GM21717 (cell line): ENCODE measurements at regions not wholly inside any gene's neighbourhood (a gene's known extent, or its start where the extent isn't known, plus 50 kb on each side); places are given as distances from the start of the nearest gene placed in this dataset.
A peak's percentile ranks its signal among the peaks of the same experiment; 100 is the strongest.

Source experiments
- ATAC-seq: cut with Tn5 transposase; IDR thresholded peaks from one replicate; pipeline ENCODE4 v1.9.1; 2021; ENCODE audit warnings: mild to moderate bottlenecking, moderate library complexity; ENCODE audit not compliant: unreplicated experiment

DNA sequence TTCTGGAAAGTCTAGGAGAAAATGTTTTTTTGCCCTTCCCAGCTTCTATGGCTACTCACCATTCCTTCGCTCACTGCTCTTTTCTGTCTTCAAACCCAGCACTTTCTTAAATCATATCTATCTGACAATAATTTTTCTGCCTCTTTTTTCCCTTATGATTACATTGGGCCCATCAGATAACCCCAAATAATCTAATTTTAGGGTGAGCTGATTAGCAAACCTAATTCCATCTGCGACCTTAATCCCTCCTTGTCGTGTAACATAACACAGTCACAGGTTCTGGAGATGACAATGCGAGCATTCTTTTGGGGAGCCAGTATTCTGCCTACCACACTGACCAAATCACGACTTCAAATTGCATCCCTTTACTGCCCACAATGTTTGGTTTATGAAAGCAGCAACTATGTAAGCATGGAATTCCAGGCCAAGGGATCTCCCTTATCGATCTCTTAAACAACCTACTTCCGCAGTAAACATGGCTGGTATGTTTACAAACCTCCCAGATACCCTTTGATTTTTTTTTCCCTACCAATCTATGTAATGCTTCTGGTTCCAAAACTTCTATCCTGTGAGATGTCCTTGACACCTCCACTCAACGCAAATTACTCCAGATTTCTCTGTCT lies 2122.2 kb downstream of the MAT2B start:
- ATAC-seq: no peak

DNA sequence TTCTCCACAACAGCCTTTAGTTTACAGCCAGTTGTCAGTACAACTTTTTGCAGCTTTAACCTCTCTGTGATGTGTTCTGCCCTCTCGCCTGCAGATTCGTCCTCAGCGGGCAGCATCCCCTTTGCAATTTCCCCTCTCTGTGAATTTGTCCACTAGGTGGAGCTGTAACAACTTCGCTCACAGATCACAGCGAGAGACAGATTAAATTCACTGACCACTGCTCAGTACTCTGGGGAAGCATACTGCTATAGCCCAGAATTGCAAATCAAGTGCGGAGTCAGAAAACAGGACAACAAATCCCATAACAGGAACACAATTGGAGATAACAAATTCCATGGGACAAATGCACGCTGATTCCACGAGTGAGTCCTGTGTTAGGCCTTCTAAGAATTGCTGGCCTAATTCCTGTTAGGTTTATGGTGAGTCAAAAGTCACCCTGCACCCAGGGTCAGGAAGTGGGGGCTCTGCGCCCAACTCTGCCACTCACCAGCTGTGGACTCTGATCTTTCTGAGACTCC lies 2124.9 kb downstream of the MAT2B start:
- ATAC-seq: peak; percentile 90

DNA sequence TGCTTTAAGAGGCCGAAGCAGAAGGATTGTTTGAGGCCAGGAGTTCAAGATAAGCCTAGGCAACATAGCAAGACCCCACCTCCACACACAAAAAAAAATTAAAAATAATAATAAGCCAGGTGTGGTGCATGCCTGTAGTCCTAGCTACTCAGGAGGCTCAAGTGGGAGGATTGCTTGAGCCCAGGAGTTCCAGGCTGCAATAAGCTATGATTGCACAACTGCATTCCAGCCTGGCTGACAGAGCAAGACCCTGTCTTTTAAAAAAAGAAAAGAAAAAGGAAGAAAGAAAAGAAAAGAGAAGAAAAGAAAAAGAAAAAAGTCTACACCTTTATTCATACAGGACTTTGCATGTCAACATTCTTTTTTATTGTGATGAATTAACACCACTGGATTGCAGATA lies 2125.8 kb downstream of the MAT2B start:
- ATAC-seq: no peak

- ATAC-seq: no peak
These were observed 2136.9 kb downstream of the MAT2B start for GRCh38 chr5:165642366-165642765.

- ATAC-seq: no peak
These were observed 2160.4 kb downstream of the MAT2B start for GRCh38 chr5:165665735-165666400.

GRCh38 chr5:165673499-165673898 lies 2168.1 kb downstream of the MAT2B start:
- no peak for ATAC-seq

DNA sequence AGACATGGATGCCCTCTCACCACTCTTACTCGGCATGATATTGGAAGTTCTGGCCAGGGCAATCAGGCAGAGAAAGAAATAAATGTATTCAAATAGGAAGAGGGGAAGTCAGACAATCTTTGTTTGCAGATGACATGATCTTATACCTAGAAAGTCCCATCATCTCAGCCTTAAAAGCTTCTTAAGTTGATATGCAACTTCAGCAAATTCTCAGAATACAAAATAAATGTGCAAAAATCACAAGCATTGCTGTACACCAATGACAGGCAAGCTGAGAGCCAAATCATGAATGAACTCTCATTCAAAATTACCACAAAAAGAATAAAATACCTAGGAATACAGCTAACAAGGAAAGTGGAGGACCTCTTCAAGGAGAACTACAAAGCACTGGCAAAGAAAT lies 2190.4 kb downstream of the MAT2B start:
- ATAC-seq: no peak

DNA sequence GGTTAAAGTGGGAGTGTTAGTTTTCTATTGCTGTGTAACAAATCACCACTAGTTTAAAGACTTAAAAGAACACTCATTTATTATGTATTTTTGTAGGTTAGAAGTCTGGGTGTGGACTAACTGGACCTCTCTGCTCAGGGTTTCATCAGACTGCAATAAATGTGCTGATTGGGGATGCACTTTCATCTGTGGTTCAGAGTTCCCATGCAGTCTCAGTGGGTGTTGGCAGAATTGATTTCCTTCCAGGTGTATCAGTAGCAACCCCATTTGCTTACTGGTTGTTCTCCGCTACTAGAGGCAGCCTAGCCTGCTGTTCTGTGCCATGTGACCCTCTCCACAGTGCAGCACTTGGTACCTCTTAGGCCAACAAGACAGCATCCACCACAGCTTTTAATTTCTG lies 2200.5 kb downstream of the MAT2B start:
- ATAC-seq: no peak

DNA sequence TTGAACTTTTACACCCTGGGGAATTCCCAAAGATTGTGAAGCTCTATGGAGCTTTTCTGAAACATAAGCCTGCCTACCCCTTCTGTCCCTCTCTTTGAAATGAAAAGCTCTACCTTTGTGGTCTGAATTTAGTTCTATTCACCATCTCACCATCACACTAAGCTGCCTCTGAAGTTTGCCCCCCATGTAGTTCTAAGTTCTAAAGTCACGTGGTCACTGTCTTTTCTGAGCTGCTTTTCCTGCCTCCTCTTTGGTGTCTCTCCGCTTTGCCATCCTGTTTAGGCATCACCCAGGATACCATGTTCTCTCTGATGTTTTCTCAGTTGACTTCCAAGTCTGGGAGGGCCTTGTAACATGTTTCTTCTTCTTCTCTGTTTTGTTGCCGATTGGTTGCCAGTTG lies 2206.6 kb downstream of the MAT2B start:
- ATAC-seq: no peak

DNA sequence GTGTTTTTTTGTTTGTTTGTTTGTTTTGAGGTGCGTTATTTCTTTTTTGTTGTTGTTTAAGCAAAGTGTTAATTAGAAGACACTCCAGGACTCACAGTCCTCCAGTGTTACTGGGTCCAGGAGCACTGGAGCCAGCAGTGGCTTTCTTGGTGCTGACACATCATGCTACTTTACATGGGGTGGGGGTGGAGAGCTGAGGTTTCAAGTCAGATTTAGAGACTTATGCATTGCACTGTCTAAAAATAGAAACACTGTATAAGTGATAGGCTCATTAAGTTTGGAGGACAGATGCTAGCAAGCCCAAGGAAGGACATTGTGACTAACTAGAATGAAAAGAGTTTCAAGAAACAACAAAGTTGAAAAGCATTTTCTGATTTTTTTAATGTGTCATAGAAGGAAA lies 2209.2 kb downstream of the MAT2B start:
- no peak for ATAC-seq

- ATAC-seq: no peak
These were observed 2215.5 kb downstream of the MAT2B start for GRCh38 chr5:165720901-165721300.

DNA sequence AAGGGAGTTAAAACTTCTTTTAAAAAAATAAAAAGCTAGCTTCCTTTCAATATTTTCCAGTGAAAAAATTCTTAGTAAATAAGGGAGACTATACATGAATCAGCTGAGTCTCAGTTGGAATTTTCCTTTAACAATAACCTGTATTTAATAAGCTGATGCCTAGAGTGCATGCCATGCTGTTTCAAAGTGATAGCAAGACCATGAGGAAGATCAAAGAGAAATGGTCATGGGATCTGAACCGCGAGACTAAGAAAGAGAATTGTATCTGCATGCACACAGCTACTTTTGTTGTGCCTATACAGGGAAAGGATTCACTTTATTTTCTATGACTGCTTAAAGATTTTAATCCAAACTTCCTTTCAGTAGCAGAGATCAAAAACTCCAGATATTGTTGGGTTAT lies 2217.0 kb downstream of the MAT2B start:
- no peak for ATAC-seq

DNA sequence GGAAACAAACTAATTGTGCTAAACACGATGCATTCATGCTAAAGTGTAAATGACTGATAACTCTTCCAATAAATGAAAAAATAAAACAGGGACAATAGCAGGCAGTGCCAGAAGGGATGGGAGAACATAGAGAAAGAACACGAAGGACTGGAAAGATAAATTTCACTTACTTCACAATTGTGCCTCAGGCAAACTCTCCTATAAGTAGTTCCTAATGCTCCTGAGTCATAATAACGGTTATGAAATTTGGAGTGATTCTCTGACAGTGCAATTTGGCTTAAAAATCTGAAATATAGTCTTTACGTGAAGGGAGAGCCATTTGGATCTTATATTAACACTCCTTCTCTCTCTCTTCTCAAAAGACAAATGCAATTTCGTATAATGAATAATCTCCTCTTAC lies 2218.5 kb downstream of the MAT2B start:
- ATAC-seq: no peak

DNA sequence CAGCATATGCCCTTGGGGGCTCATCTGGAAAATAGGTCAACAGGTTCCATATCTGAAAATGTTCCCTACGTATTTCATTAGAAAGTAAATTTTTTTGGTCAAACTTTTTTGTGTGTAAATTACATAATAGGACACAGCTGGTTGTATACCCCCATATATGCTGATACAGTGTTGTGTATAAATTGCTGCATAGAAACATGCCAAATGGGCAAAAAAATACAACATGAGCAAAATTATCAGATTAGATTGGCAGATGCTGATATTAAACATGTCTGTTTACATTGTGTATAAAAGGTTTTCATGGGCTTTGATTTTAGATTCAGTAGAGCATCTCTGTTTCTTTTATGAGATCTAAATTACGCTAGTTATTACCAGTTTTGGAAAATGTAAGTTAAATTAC lies 2223.0 kb downstream of the MAT2B start:
- ATAC-seq: no peak

DNA sequence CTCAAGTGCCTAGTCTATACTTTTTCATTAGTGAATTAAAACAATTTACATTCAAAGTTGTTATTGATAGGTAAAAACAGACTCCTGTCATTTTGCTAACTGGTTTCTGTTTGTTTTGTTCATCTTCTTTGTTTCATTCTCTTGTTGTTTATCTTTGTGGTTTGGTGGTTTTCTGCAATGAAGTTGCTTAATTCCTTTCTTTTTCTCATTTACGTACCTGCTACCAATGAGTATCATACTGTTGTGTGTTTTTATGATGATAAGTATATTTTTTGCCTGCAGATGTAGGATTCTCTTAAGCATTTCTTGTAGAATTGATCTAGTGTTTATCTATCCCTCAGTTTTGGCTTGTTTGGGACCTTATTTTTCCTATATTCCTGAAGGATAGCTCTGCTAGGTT lies 2230.0 kb downstream of the MAT2B start:
- ATAC-seq: no peak

GRCh38 chr5:165739079-165739741 lies 2233.8 kb downstream of the MAT2B start:
- ATAC-seq: no peak

- ATAC-seq: no peak
These were observed 2252.4 kb downstream of the MAT2B start for GRCh38 chr5:165757791-165758190.

DNA sequence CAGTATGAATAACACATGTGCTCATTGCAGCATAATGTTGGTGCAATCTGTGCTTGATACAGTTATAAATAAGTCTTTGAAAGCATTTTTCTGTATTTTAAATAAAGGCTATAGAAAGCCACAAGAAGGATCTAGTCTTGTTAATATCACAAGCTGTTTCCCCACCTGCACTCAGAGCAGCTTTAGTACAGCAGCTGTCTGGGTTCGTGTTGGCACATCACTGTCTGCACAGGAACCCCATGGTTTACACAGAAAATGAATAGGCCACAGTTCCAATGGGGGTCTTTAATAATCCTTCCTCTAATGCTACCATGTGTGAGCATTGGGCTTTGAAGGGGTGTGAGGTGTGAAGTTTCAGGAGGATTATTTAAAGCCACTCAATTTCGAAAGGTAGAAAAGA lies 2269.7 kb downstream of the MAT2B start:
- no peak for ATAC-seq

DNA sequence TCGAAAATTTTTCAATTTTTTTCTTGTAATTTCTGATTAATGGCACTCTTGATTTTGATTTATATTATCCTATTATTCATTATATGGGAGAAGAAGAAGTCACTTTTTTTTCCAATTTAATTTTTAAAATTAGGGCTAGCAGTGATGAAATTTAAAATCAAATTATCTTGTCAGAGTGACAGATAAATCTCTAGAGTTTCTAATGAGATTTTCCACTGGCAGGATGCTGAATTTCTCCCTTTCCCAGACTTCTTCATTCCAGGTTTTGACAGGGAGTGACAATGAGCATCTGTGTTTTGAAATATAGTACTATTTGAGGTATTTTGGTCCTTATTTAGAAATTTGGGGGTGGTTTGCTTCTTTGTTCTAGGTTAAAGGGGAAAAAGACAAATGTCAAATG lies 2274.1 kb downstream of the MAT2B start:
- ATAC-seq: no peak

- ATAC-seq: no peak
These were observed 2275.5 kb downstream of the MAT2B start for GRCh38 chr5:165780901-165781300.

- no peak for ATAC-seq
These were observed 2276.3 kb downstream of the MAT2B start for GRCh38 chr5:165781738-165782137.

DNA sequence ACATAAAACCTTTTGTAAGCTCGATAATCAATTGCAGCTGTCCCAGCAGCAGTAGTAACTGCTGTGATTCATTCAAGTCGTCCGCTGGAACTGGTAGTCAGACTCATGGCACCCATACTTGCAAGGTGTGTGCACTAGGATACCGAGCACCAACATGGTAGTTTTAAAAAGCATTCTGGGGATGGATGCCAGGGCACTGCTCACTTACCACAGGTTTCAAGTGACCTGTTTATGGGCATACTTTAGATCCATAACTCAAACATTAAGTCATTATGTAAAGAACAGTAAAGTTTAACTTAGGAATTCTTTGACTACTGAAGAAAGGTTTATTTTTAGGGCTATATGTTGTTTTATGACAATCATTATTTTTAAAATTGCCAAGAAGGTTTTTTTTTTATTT lies 2277.6 kb downstream of the MAT2B start:
- ATAC-seq: no peak
